ENCODE measurements at regions not wholly inside any gene's neighbourhood (a gene's known extent, or its start where the extent isn't known, plus 50 kb on each side); places are given as distances from the start of the nearest gene placed in this dataset.

DNA sequence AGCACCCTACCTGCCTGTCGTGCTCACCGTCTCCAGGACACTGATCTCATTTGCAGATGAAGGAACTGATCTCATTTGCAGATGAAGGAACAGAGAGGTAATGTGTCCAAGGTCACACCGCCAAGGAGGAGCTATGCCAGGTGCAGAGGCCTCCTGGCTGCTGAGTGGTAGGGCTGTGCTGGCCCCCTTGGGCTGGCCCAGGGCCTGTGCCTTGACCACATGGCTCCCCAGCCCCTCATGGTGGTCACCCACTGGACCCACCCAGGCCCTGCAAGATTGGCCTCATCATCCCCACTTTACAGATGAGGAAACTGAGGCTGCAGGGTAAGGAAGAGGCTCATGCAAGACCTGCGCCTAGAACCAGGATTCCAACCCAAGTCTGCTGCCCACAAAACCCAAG lies 628.3 kb downstream of the MATN1 start:
- TF ChIP-seq, protein P1, sequence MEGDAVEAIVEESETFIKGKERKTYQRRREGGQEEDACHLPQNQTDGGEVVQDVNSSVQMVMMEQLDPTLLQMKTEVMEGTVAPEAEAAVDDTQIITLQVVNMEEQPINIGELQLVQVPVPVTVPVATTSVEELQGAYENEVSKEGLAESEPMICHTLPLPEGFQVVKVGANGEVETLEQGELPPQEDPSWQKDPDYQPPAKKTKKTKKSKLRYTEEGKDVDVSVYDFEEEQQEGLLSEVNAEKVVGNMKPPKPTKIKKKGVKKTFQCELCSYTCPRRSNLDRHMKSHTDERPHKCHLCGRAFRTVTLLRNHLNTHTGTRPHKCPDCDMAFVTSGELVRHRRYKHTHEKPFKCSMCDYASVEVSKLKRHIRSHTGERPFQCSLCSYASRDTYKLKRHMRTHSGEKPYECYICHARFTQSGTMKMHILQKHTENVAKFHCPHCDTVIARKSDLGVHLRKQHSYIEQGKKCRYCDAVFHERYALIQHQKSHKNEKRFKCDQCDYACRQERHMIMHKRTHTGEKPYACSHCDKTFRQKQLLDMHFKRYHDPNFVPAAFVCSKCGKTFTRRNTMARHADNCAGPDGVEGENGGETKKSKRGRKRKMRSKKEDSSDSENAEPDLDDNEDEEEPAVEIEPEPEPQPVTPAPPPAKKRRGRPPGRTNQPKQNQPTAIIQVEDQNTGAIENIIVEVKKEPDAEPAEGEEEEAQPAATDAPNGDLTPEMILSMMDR (IDR thresholded peaks at IDR 0.05; ENCODE audit: control insufficient read depth, insufficient read depth, low read depth, low read length, missing control alignments), result no peak
- no peak for DNase-seq (ENCODE audit: low read depth)

DNA sequence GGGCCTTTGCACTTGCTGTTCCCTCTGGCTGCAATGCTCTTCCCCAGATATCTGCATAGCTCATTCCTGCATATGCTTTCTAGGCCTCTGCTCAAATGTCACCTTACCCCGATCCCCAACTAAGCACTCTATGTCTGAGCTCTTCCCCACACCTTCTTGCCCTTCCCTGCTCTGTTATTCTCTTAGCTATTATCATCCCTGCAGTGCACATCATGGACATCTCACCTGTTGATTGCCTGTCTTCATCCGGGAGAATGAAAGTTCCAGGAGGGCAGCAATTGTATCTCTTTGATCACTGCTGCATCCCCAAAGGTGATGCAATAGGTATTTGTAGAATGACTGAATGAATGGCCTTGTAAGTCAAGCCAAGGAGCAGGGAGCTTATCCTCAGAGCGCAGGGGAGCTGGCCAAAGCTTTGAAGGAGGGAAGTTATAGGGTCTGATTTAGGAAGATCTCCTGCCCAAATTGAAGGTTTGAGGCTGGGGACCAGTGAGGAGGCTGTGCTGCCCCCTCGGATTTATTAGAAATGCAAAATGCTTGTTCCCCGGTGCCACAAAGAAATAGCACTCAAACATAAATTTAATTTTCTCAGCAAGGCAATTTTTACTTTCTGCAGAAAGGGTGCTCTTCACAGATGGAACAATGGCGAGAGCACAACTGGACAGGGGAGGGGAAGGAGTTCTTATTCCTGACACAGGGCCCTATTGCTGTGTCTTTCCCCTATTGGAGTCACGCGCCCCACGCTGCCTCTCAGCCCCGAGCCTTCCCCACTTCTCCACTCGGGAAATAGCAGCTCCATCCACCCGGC lies 631.1 kb downstream of the MATN1 start:
- TF ChIP-seq, protein P1 (IDR thresholded peaks at IDR 0.05; ENCODE audit: control insufficient read depth, insufficient read depth, low read depth, low read length, missing control alignments), result no peak
- no peak overlapping the region for H3K4me3 ChIP-seq (ENCODE audit: control insufficient read depth, low read depth, low read length)
- no peak for DNase-seq (ENCODE audit: low read depth)

More for the DNA sequence above, 628.3 kb downstream of the MATN1 start:
- no peak overlapping the region for H3K4me3 ChIP-seq (ENCODE audit: control insufficient read depth, low read depth, low read length)

DNA sequence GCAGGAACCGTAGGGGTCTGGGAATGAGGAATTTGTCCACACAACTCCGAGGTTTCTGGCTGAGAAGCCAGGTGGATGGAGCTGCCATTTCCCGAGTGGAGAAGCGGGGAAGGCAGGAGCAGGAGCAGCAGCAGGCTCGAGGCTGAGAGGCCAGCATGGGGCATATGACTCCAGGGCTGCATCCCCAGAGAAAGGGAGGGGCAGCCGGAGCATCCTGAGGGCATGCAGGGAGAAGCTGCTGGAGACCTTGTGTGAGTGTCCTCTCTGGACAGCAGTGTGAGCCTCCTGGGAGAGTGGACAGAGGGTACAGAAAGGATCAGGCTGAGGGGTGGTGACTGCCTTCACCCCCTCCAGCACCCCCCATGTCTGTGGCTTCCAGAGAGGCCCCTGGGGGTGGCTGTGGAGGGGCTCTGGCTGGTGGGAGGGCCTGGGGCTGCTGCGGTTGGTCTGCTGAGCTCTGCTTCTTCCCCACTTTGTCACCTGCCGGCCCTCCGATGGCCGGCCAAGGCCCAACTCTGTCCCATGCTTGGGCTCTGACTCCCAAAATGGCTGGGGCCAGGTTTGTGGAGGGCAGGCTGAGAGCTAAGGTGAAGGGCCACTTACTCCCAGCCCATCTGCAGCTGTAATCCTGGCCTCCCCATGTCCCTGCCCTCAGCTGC lies 633.1 kb downstream of the MATN1 start:
- H3K4me3 ChIP-seq (ENCODE audit: control insufficient read depth, low read depth, low read length), result no peak overlapping the region
- no peak for DNase-seq (ENCODE audit: low read depth)
- TF ChIP-seq, protein P1 (IDR thresholded peaks at IDR 0.05; ENCODE audit: control insufficient read depth, insufficient read depth, low read depth, low read length, missing control alignments), result no peak

GRCh38 chr1:30089024-30089430 lies 634.4 kb downstream of the MATN1 start:
- no peak for DNase-seq (ENCODE audit: low read depth)
- H3K4me3 ChIP-seq (ENCODE audit: control insufficient read depth, low read depth, low read length), result no peak overlapping the region
- TF ChIP-seq, protein P1 (IDR thresholded peaks at IDR 0.05; ENCODE audit: control insufficient read depth, insufficient read depth, low read depth, low read length, missing control alignments), result no peak

GRCh38 chr1:30088594-30088993 lies 634.8 kb downstream of the MATN1 start:
- DNase-seq (ENCODE audit: low read depth), result no peak
- H3K4me3 ChIP-seq (ENCODE audit: control insufficient read depth, low read depth, low read length), result no peak overlapping the region
- TF ChIP-seq, protein P1 (IDR thresholded peaks at IDR 0.05; ENCODE audit: control insufficient read depth, insufficient read depth, low read depth, low read length, missing control alignments), result no peak

GRCh38 chr1:30087465-30087864 lies 635.9 kb downstream of the MATN1 start:
- H3K4me3 ChIP-seq (ENCODE audit: control insufficient read depth, low read depth, low read length), result no peak overlapping the region
- TF ChIP-seq, protein P1 (IDR thresholded peaks at IDR 0.05; ENCODE audit: control insufficient read depth, insufficient read depth, low read depth, low read length, missing control alignments), result peak; percentile 51
- DNase-seq (ENCODE audit: low read depth), result no peak

Data from AG09309 (cell line).